Esophagus squamous epithelium (tissue), 4 donors: ENCODE measurements at regions not wholly inside any gene's neighbourhood (a gene's known extent, or its start where the extent isn't known, plus 50 kb on each side); places are given as distances from the start of the nearest gene placed in this dataset.

ENCODE experiments used
- CTCF ChIP-seq, 6 experiments: fragments of 450-650 bp in 4 of 6; fragments of 200-600 bp in 2 of 6; sonication (generic) in 2 of 6; IDR thresholded peaks; one replicate each; pipeline ENCODE4 v1.5.1; 2016 to 2019; ENCODE audit warnings: antibody characterized with exemption in 6 of 6, mild to moderate bottlenecking in 4 of 6, moderate library complexity in 4 of 6
- POLR2A ChIP-seq, 4 donors: fragments of 450-650 bp; IDR thresholded peaks; one replicate each; pipeline ENCODE4 v1.6.1; 2017; ENCODE audit warnings: antibody characterized with exemption in 4 of 4, mild to moderate bottlenecking in 4 of 4, moderate library complexity in 3 of 4

GRCh38 chr5:121489972-121490371 is 361.7 kb upstream of the FTMT start:
- TF ChIP-seq CTCF (IDR thresholded peaks at IDR 0.05) (no peak), POLR2A (IDR thresholded peaks at IDR 0.05) (no peak)
